Right renal cortex interstitium (tissue), 3 donors: ENCODE measurements at regions not wholly inside any gene's neighbourhood (a gene's known extent, or its start where the extent isn't known, plus 50 kb on each side); places are given as distances from the start of the nearest gene placed in this dataset.
"Not testable (repeated sequence)": the region's sequence is repeated elsewhere in the genome, so short reads cannot be mapped to it uniquely, and the experiment has no call there.

Source experiments
- DNase-seq, 3 donors: peaks; one replicate each; pipeline ENCODE4 v3.0.0-alpha.2; 2013; ENCODE audit warnings: low read depth in 3 of 3, low spot score in 2 of 3

DNA sequence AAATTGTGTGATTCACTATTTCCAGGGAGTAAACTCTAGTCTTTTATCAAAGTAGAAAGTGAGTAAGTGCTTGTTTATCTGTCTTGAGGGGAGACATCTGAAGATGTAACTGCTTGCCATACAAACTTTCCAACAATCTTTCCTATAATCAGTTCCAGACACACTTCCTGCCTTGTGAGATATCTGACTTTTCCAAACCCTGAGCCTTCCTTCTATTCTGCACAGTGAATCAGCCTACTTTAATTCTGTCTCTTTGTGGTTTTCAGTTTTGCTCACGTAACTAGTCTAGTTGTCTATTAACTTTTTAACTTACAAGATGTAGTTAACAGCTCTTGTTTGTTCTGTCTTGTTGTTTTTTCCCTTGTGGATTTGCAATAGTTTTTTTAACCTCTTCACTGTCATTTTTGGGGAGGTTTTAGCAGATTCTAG, 947.8 kb downstream of the C4orf33 start:
- no peak for DNase-seq

DNA sequence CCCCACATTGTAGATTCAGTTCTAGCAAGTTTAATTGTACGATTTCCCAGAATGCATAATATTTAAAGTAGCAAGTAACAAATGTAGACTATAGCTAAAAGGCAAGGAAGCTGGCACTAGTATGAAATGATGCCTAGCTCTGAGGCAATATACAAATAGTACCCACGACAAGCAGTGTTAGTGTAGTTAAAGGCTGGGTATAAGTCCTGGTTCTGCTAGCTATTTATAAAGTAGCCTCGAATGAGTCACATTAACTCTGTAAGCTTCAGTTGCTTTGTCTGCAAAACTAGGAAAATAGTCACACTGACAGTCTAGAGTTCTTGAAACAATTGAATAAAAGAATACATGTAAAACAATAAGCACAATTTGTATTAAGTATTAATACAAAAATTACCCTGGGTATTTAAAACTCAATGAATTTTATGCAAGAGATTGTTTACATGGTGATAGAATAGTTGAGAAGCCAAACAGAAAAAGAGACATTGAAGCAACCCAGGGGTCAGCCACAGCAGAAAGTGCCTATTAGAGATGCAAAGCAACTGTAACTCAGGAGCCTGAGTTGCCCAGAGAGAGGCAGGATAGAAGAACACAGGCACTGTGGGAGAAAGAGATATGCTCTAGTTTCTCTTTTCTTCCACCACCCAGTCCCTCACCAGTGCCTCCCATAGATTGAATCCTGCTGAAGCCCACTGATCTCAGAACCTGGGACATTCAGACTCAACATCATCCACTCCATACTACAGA, 949.0 kb downstream of the C4orf33 start:
- no peak for DNase-seq

DNA sequence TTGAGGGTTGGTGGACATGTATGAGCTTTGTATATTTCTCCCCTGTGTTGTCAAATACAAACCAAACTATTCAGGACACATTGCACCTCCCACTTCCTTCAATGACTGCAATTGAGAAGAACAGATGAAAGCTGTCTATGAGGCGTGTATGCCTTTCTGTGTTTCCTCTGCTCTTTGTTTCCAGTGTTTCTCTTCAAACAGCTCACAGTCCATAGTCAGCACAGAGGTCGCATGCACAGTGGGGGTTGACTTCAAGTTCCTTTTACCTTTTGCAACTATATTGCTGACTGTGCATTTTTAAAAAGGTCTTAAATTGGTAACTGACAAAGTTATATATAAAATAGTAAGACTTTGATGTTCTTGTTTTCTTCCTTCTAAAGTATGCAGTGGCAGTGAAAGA, 957.8 kb downstream of the C4orf33 start:
- no peak for DNase-seq

DNA sequence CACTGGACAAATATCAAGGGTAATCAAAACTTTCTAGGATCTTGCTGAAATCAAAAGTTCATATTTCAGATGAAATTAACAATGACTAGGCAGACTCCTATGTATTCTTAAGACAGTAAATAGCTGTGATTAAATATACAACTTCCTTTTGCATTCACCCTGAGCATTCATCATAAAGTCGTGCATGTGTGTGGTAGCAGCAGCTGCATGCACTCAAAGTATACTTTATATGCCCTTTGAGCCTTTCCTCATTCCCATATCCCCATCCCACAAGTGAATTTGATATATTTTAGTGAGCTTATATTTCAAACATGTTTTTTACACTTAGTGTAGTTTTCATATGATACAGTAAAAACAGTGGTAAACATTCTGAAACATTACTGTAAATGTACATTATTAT, 959.0 kb downstream of the C4orf33 start:
- DNase-seq = no peak

DNA sequence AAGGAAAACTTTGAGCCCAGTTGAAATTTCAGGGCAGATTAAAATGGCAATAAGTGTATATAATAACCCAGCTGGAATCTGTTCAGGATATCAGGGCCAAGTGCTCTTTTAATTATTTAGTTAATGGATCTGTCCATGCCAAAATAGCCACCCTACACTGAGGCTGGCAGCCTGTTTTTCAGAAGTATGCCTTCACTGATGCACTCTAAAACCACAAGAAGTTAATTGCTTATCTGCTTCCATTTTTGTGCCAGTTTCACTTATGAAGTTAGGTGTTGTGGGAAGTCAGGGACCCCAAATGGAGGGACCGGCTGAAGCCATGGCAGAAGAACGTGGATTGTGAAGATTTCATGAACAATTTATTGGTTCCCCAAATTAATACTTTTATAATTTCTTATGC, 960.3 kb downstream of the C4orf33 start:
- DNase-seq = no peak

DNA sequence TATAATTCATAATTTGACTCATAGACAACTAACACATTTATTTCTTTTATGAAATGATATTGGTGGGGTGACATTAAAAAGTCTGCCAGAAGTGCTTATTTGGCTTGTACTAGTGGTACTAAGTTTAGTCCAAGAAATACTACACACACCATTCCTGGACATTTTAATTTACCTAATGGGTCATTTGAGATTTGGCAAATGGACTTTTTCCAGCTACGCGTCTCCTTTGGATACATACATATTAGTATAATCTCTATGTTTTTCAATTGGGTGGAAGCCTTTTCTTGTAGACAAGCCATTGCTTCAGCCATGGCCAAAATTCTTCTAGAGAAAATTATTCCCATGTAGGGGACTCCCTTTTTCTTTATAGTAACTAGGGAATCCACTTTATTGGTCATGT, 968.5 kb downstream of the C4orf33 start:
- DNase-seq = no peak

DNA sequence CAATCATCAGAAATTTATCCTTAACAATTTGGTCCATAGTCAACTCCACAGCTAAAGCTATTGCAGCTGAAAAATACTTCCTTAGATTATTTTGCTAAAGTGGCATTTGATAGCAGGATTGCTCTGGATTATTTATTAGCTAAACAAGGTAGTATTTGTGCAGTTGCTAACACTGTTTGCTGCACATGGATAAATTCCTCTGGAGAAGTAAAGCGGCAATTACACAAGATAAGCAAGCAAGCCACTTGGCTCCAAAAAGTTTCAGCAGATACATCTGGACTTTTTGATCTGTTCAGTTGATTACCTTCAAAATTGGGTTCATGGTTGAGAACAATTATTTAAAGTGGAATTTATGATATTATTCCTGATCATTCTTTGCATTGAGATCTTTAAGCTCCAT, 971.5 kb downstream of the C4orf33 start:
- no peak for DNase-seq

DNA sequence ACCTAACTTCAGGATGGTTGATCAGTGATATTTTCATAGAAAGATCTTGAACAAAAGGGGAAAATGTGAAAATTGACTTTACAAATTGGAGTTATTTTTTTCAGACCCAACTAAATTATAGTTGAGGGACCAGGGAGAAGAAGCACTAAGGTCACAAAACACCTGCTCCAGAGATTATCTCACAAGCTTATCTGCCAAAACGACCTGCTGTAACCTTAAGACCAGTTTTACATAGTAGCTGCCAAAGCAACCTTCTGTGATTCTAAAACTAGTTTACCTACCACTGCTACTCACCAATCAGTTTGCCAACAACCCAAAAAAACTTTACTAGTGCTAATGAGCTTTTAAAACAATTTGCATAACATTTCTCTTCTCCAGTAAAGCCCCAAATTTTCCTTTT, 972.1 kb downstream of the C4orf33 start:
- no peak for DNase-seq

DNA sequence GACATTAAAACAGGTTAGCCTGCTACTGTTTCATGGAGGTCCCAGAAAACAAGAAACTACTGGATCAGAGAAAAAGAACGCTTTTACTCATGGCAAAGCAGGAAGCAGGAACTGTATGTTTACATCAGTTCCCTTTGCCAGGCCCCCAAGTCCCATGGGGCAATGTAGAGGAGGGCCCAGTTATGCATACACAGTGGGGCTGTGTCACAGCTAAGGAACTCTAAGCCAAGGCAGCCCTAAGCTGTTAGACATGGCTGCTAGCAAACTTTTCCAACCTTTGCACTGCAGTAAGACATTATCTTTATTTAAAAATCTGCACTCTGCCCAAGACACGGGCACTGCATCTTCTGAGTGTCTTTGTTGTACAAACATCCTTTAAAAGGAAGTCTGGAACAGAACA, 975.8 kb downstream of the C4orf33 start:
- DNase-seq = no peak

DNA sequence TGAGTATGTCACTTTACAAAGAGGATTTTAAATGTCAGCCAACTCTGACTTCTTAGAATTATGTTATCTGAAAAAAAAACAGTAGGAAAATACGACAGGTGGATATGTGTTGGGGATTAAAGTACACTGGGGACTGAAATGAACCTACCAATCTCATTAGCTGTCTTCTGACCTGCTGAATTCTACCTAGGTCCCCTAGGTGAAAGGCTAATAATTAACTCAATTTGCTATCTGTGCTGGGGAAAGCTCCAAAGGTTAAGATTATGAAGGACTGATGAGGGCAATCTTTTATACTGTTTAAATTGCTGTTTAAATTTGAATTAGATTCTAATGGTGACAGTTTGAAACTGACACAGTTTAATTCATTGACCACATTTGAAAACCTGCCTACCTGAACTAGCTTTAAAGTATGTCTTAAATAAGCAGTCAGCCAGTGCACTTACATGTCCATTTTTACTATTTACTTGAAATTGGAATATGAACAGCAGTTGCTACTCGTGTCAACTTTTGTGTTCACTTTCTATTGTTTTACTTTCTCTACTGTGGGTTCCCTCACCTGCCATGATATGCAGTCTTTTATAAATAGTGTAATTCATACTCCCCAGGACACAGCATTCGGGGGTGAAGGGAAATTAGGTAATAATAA, 977.3 kb downstream of the C4orf33 start:
- no peak for DNase-seq

DNA sequence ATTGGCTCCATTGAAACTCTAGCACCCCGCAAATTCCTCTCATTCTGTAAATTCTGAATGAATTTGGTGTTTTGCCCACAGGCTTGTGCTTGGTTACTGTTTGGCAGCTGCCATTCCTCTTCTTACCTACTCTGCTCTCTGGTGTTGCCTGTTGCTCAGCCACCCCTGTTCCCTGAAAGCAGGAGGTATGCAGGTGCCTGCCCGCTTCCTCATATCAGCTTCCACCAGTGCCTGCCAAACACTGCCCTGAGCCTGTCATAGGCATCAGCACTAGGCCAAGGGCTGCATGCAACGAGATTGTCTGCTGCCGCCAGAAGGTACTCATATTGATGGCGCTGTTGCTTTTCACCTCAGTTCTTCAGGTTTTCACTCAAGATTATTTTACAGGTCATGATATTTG, 978.1 kb downstream of the C4orf33 start:
- DNase-seq = no peak

DNA sequence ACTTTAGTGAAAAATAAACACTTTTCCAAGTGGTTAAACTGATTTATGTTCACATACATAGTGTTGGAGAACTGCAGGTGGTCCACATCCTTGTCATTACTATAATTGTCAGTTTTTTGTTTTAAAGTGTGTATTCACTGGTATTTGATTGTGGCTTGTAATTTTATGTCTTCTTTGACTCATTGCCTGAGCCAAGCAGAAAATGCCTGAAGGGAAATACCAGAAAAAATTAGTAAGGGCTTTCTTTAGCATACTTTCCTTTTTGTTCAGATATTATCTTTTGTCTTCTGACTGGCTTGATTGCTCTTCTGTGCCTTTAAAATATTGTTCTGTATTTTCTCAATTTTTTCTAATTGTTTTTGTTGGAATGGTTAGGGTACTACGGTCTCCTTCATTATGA, 981.3 kb downstream of the C4orf33 start:
- DNase-seq = no peak

DNA sequence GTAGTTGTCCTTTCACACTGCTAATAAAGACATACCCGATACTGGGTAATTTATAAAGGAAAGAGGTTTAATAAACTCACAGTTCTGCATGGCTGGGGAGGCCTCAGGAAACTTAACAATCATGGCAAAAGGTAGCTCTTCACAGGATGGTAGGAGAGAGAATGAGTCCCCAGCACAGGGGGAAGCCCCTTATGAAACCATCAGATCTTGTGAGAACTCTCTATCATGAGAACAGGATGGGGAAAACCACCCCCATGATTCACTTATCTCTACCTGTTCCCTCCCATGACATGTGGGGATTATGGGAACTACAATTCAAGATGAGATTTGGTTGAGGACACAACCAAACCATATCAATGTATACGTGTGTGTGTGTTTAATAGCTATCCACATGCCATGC, 983.1 kb downstream of the C4orf33 start:
- DNase-seq = not testable (repeated sequence)

DNA sequence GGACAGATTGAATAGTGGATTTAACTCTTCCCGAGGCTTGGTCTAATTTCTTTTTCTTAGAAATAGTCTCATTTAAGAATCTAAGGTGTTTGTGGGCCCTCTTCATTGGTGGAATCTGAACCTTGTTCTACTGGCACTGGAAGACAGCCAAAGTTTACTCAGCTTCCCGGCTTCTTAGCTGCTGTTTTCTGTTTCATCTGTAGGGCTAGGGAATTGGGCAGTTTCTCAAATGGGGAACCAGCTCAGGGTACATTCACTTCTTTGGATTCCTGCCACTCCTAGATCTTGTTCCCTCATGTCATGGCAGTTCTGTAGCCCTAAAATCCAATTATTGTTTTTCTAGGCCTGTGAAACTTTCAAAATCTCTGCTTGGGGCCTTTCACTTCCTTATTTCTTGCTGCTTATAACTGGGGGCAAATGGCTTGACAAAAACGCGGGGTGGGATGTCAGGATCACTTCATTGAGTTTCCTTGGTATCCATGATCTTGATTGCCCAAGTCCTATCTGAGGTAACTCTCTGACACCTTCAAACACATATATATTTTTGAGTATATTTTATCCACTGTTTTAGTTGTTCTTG, 985.0 kb downstream of the C4orf33 start:
- no peak for DNase-seq

DNA sequence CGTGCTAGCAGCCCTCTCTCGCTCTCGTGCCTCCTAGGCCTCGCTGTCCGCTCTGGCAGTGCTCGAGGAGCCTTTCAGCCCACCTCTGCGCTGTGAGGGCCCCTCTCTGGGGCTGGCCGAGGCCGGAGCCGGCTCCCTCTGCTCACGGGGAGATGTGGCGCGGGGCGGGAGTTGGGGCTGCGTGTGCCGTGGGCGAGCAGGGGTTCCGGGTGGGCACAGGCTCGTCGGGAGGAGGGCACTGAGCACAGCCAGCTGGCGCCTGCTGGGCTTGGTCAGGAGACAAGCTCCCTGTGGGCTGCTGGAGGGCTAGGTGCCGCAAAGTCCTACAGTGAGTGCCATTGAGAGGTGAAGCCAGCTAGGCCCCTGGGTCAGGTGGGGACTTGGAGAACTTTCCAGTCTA, 994.5 kb downstream of the C4orf33 start:
- DNase-seq = no peak

DNA sequence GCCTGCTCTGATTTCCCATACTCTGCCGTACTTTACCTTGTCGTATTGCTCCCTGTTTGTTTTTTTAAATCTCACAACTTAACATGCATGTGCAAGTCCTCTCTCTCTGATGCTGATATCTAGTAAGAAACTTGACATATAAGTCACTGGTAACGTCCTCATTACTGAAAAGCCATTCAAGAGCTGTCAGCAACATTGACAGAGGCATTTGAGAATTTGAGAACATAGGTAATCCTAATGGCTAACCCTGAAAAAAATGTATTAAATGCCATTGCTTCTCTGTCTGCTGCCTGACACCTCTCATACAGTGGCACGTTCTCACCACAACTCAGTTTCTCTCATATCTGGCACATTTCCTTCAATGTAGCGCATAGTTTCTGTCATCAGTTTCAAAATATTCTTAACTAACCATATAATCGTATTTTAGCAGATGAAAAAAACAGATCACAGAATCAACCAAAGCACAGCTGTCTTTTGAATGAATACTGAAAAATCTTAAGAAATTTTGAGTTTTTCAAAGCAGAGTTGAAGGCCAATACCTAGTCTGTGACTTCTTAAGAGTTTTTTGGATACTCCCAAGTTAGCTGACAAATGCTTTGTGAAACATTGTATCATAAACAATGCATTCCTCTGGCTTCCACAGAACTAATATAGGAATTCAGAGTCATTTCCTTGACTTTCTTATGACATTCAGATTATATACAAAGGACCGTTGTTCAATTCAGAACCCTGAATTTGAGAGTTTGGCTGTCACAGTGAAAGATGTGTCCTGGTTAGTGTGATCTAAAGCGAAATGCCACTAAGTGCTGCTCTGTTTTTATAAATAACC, 996.4 kb downstream of the C4orf33 start:
- DNase-seq = no peak

DNA sequence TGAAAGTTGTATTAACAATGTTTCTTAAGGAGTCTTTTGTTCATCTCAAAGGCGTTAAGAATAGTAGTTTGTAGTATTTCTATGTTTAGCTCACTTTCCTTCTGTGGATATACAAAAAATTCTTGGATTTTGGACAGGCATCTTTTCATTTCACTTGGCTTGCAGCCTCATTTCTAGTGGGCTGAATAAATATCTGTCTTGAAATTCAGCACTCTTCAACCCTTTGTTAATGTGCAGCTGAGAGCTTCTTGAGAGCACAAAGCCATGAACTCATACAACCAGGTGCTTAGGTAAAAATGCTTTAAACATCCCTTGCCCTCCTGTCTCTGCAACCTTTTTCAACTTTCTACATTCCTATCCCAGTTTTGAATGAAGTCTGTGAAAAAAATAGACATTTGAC, 1003.2 kb downstream of the C4orf33 start:
- DNase-seq = no peak

DNA sequence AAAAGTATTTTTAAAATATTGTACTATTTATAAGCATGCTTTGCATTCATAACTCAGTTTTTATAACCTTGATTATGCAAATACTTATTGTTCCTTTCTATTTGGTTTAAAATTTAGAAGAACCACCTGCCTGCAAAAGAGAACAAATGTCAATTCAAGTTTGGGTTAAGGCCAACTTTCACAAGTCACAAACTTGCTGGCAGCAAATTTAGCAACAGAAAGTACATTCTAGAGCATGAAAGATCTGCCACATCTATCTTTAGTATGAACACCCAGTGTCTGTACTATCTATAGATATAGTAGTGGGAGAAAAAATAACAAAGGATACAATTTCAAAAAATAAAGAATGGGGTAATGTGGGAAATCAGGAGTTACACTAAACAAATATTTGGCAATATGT, 1014.2 kb downstream of the C4orf33 start:
- DNase-seq = no peak

DNA sequence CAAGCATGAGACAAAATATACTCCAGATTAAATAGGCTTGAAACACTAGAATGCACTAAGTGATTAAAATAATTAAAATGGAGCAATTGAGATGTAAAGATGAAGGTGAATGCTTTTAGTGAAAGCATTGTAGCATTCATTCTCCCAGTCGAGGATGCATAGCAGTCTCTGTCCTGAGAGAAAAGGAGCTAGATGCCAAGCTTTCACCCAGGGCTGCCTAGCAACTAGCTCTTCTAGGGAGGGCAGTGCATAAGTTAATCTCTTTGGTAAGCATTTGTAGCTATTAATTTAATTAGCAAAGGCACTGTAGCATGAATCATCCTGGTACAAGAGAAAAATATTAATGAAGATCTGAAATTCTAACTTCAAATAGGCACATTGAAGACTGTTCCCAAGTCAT, 1014.8 kb downstream of the C4orf33 start:
- no peak for DNase-seq

DNA sequence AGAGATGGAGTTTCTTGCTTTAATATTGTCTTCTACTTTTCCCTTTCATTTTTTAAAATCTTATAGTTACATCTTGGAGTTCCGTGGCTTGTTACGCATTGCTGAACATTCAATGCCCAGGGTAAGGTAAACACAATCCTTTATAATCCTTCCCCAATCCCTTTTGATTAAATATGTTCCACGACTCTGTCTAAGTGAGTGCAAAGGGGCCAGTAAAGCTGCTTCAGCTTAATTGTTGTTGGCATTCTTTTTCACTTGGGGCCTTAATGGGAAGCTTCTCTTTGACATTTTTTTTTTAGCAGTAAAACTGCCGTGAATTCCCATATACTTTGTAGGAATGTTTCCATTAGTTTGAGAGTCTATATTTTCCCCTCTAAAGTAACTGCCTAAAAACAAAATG, 1028.1 kb downstream of the C4orf33 start:
- no peak for DNase-seq

DNA sequence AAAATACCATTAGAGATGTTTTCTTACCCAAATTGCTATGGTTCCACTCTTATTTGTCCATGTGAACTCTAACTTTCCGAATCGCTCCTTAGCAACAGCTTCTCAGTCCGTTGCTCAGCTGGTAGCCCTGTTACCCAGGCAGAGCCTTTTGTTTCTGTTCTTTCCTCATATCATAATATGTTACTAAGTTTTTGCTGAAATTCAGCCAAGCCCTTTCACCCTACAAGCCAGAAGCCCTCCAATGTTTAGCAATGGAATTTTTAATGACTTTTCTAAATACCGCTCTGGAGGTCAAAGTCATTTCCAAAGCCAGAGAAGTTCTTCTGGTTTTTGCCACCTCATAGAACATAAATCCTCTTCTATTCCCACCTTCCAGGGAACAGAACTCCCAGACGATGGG, 1029.5 kb downstream of the C4orf33 start:
- DNase-seq = no peak
